Endothelial cell of hepatic sinusoid (primary cell): ENCODE measurements at regions not wholly inside any gene's neighbourhood (a gene's known extent, or its start where the extent isn't known, plus 50 kb on each side); places are given as distances from the start of the nearest gene placed in this dataset.

Source experiments
- in situ Hi-C: cut with HindIII; loops from 2 replicates; pipeline ENCODE4 v1.10.0; 2017; ENCODE audit warnings: low sequenced_read_pairs

- in situ Hi-C loops = no loop called here
Measured at GRCh38 chr11:103619938-103620337, 416.5 kb upstream of the DDI1 start.

GRCh38 chr11:103622296-103622695 is 414.1 kb upstream of the DDI1 start:
- in situ Hi-C loops = no loop called here

GRCh38 chr11:103623933-103624332 is 412.5 kb upstream of the DDI1 start:
- in situ Hi-C loops = no loop called here

GRCh38 chr11:103624708-103625623 is 411.5 kb upstream of the DDI1 start:
- in situ Hi-C loops = no loop called here

GRCh38 chr11:103625624-103625965 is 410.8 kb upstream of the DDI1 start:
- in situ Hi-C loops = no loop called here

- in situ Hi-C loops = no loop called here
Measured at GRCh38 chr11:103628121-103628520, 408.3 kb upstream of the DDI1 start.

- in situ Hi-C loops = no loop called here
Measured at GRCh38 chr11:103631841-103632240, 404.6 kb upstream of the DDI1 start.

GRCh38 chr11:103633068-103633788 is 403.2 kb upstream of the DDI1 start:
- in situ Hi-C loops = no loop called here

- in situ Hi-C loops = no loop called here
Measured at GRCh38 chr11:103633819-103634590, 402.4 kb upstream of the DDI1 start.

GRCh38 chr11:103636232-103636631 is 400.2 kb upstream of the DDI1 start:
- in situ Hi-C loops = no loop called here

GRCh38 chr11:103637295-103637694 is 399.1 kb upstream of the DDI1 start:
- in situ Hi-C loops = no loop called here

GRCh38 chr11:103637831-103638230 is 398.6 kb upstream of the DDI1 start:
- in situ Hi-C loops = no loop called here

- in situ Hi-C loops = no loop called here
Measured at GRCh38 chr11:103644676-103645075, 391.8 kb upstream of the DDI1 start.

- in situ Hi-C loops = no loop called here
Measured at GRCh38 chr11:103648054-103648453, 388.4 kb upstream of the DDI1 start.

GRCh38 chr11:103648670-103649400 is 387.6 kb upstream of the DDI1 start:
- in situ Hi-C loops = no loop called here

GRCh38 chr11:103649401-103649895 is 387.0 kb upstream of the DDI1 start:
- in situ Hi-C loops = no loop called here

GRCh38 chr11:103650330-103650729 is 386.1 kb upstream of the DDI1 start:
- in situ Hi-C loops = no loop called here

GRCh38 chr11:103651341-103651998 is 385.0 kb upstream of the DDI1 start:
- in situ Hi-C loops = no loop called here

GRCh38 chr11:103652013-103652412 is 384.4 kb upstream of the DDI1 start:
- in situ Hi-C loops = no loop called here

- in situ Hi-C loops = no loop called here
Measured at GRCh38 chr11:103656382-103656781, 380.1 kb upstream of the DDI1 start.
